ENCODE measurements at regions not wholly inside any gene's neighbourhood (a gene's known extent, or its start where the extent isn't known, plus 50 kb on each side); places are given as distances from the start of the nearest gene placed in this dataset.

- TF ChIP-seq REST (IDR thresholded peaks at IDR 0.05; ENCODE audit: low read depth, low read length) = no peak
- no peak for TF ChIP-seq STAT1 (conservative IDR thresholded peaks at IDR 0.05)
- no peak for TF ChIP-seq MAX (IDR thresholded peaks at IDR 0.05; ENCODE audit: low read depth, low read length)
- no peak for TF ChIP-seq ZBTB40 (IDR thresholded peaks at IDR 0.05; ENCODE audit: borderline replicate concordance)
- no peak for TF ChIP-seq SUZ12 (IDR thresholded peaks at IDR 0.05; ENCODE audit: unreplicated experiment)
- no peak for TF ChIP-seq ZZZ3 (IDR thresholded peaks at IDR 0.05; ENCODE audit: control insufficient read depth, insufficient read length, low read depth)
- TF ChIP-seq ZNF217 (IDR thresholded peaks at IDR 0.05) = no peak; the same call in 1 of the 2 replicates
- TF ChIP-seq PRDM15 (CRISPR knock-in tag; IDR thresholded peaks at IDR 0.05) = no peak
- no peak for TF ChIP-seq E4F1 (IDR thresholded peaks at IDR 0.05; ENCODE audit: borderline replicate concordance, partially characterized antibody)
- no peak for TF ChIP-seq E2F4 (IDR thresholded peaks at IDR 0.05; ENCODE audit: low read depth, low read length)
- TF ChIP-seq SIX5 (IDR thresholded peaks at IDR 0.05; ENCODE audit: low read depth, low read length, severe bottlenecking) = no peak
Measured at GRCh38 chr10:58952747-58953466, 223.5 kb upstream of the PHYHIPL start (continued).

Measured in GM12878 (cell line).